PC-9 (cell line): ENCODE measurements at regions not wholly inside any gene's neighbourhood (a gene's known extent, or its start where the extent isn't known, plus 50 kb on each side); places are given as distances from the start of the nearest gene placed in this dataset.

ENCODE experiments used
- CTCF ChIP-seq: fragments of 200-600 bp; sonication (generic); conservative IDR thresholded peaks from 2 replicates; pipeline ENCODE4 v1.6.1; 2017; ENCODE audit warnings: mixed run types, antibody characterized with exemption, mild to moderate bottlenecking, moderate library complexity
- EZH2 ChIP-seq: fragments of 200-600 bp; sonication (generic); IDR thresholded peaks from 2 replicates; pipeline ENCODE4 v1.8.0; 2017; ENCODE audit warnings: antibody characterized with exemption, low read depth

- TF ChIP-seq CTCF (no peak), EZH2 (no peak)
Observed at GRCh38 chr2:226095058-226095457, 695.5 kb downstream of the NYAP2 start.
